ENCODE measurements at regions not wholly inside any gene's neighbourhood (a gene's known extent, or its start where the extent isn't known, plus 50 kb on each side); places are given as distances from the start of the nearest gene placed in this dataset.

- Histone ChIP-seq H3K36me3 (no peaks in the 10 kb centered on the region), H3K4me3 (no peak overlapping the region), H3K27ac (no peak overlapping the region), H3K9me3 (no peaks in the 10 kb centered on the region), H3K27me3 (replicated peaks; ENCODE audit: insufficient read depth) (no peaks in the 10 kb centered on the region), H3K4me1 (ENCODE audit: control insufficient read depth in 1 of 2, low read depth in 2 of 2) (no peaks in the 10 kb centered on the region)
- TF ChIP-seq CTCF (IDR thresholded peaks at IDR 0.05): no peak
- ATAC-seq (ENCODE audit: insufficient number of reproducible peaks, low FRiP score, low read depth) (no peak), DNase-seq (ENCODE audit: low spot score) (no peak)
These were observed 102.8 kb downstream of the TRIML1 start for GRCh38 chr4:188242041-188242440.

- H3K4me1 ChIP-seq (ENCODE audit: control insufficient read depth in 1 of 2, low read depth in 2 of 2): no peaks in the 10 kb centered on the region
- H3K4me3 ChIP-seq: no peak overlapping the region
- no peak for ATAC-seq (ENCODE audit: insufficient number of reproducible peaks, low FRiP score, low read depth)
- H3K27ac ChIP-seq: no peak overlapping the region
- no peak for TF ChIP-seq CTCF (IDR thresholded peaks at IDR 0.05)
- no peaks in the 10 kb centered on the region for H3K9me3 ChIP-seq
- DNase-seq (ENCODE audit: low spot score): no peak
- no peaks in the 10 kb centered on the region for H3K36me3 ChIP-seq
- no peaks in the 10 kb centered on the region for H3K27me3 ChIP-seq (replicated peaks; ENCODE audit: insufficient read depth)
These were observed 106.4 kb downstream of the TRIML1 start for GRCh38 chr4:188245651-188246050.

- ATAC-seq (ENCODE audit: insufficient number of reproducible peaks, low FRiP score, low read depth) (no peak), DNase-seq (ENCODE audit: low spot score) (no peak)
- Histone ChIP-seq H3K9me3 (no peaks in the 10 kb centered on the region), H3K27me3 (replicated peaks; ENCODE audit: insufficient read depth) (no peaks in the 10 kb centered on the region), H3K4me3 (no peak overlapping the region), H3K27ac (no peak overlapping the region), H3K36me3 (no peaks in the 10 kb centered on the region), H3K4me1 (ENCODE audit: control insufficient read depth in 1 of 2, low read depth in 2 of 2) (no peaks in the 10 kb centered on the region)
- TF ChIP-seq CTCF (IDR thresholded peaks at IDR 0.05): no peak
These were observed 107.2 kb downstream of the TRIML1 start for GRCh38 chr4:188246488-188246887.

GRCh38 chr4:188254211-188254610, 115.0 kb downstream of the TRIML1 start:
- no peaks in the 10 kb centered on the region for H3K4me1 ChIP-seq (ENCODE audit: control insufficient read depth in 1 of 2, low read depth in 2 of 2)
- H3K36me3 ChIP-seq: no peaks in the 10 kb centered on the region
- ATAC-seq (ENCODE audit: insufficient number of reproducible peaks, low FRiP score, low read depth) (no peak), DNase-seq (ENCODE audit: low spot score) (no peak)
- H3K27ac ChIP-seq: no peak overlapping the region
- no peaks in the 10 kb centered on the region for H3K9me3 ChIP-seq
- H3K4me3 ChIP-seq: no peak overlapping the region
- TF ChIP-seq CTCF (IDR thresholded peaks at IDR 0.05): no peak
- no peaks in the 10 kb centered on the region for H3K27me3 ChIP-seq (replicated peaks; ENCODE audit: insufficient read depth)

GRCh38 chr4:188262464-188262863, 123.2 kb downstream of the TRIML1 start:
- no peaks in the 10 kb centered on the region for H3K27me3 ChIP-seq (replicated peaks; ENCODE audit: insufficient read depth)
- H3K9me3 ChIP-seq: no peaks in the 10 kb centered on the region
- DNase-seq (ENCODE audit: low spot score) (no peak), ATAC-seq (ENCODE audit: insufficient number of reproducible peaks, low FRiP score, low read depth) (no peak)
- no peak for TF ChIP-seq CTCF (IDR thresholded peaks at IDR 0.05)
- H3K27ac ChIP-seq: no peak overlapping the region
- peaks cover 8 to 13% of the 10 kb centered on the region in 2 donors for H3K4me1 ChIP-seq (ENCODE audit: control insufficient read depth in 1 of 2, low read depth in 2 of 2)
- no peaks in the 10 kb centered on the region for H3K36me3 ChIP-seq
- no peak overlapping the region for H3K4me3 ChIP-seq
